ENCODE measurements at regions not wholly inside any gene's neighbourhood (a gene's known extent, or its start where the extent isn't known, plus 50 kb on each side); places are given as distances from the start of the nearest gene placed in this dataset.

DNA sequence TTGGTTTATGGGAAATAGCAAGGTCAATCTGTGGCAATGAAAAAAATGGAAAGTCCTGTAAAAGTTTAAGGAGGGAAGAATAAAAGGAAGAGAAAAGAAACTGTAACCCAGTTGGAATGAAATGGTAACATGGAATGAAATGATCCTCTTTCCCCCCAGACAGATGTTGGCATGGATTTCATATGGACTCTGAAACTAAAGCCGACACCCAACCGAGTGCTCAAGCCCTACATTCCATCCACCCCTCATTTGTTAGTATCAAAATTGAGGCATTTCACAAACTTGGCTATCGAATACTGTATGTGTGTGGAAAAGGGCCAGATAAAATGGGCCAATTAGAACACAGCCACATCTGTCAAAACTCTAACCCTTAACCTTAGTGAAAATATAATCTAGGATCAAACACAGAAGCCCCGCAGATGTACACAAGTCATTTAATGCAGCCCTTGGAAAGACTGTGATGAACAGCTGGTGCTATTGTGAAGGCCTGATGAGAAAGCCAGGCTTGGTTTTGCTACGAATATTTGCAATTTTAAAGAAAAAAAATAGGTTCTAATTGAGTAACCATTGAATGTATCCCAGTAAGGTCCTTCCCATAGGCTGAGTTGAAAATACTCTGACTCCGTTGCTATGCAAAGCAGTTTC lies 72.6 kb upstream of the RGL1 start:
- TF ChIP-seq, protein P1, sequence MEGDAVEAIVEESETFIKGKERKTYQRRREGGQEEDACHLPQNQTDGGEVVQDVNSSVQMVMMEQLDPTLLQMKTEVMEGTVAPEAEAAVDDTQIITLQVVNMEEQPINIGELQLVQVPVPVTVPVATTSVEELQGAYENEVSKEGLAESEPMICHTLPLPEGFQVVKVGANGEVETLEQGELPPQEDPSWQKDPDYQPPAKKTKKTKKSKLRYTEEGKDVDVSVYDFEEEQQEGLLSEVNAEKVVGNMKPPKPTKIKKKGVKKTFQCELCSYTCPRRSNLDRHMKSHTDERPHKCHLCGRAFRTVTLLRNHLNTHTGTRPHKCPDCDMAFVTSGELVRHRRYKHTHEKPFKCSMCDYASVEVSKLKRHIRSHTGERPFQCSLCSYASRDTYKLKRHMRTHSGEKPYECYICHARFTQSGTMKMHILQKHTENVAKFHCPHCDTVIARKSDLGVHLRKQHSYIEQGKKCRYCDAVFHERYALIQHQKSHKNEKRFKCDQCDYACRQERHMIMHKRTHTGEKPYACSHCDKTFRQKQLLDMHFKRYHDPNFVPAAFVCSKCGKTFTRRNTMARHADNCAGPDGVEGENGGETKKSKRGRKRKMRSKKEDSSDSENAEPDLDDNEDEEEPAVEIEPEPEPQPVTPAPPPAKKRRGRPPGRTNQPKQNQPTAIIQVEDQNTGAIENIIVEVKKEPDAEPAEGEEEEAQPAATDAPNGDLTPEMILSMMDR (conservative IDR thresholded peaks at IDR 0.05) = no peak
- TF ChIP-seq ZFX (IDR thresholded peaks at IDR 0.05) = no peak

All from C4-2B (cell line).